ENCODE measurements at regions not wholly inside any gene's neighbourhood (a gene's known extent, or its start where the extent isn't known, plus 50 kb on each side); places are given as distances from the start of the nearest gene placed in this dataset.
A peak's percentile ranks its signal among the peaks of the same experiment; 100 is the strongest.
"Not testable (repeated sequence)": the region's sequence is repeated elsewhere in the genome, so short reads cannot be mapped to it uniquely, and the experiment has no call there.

DNA sequence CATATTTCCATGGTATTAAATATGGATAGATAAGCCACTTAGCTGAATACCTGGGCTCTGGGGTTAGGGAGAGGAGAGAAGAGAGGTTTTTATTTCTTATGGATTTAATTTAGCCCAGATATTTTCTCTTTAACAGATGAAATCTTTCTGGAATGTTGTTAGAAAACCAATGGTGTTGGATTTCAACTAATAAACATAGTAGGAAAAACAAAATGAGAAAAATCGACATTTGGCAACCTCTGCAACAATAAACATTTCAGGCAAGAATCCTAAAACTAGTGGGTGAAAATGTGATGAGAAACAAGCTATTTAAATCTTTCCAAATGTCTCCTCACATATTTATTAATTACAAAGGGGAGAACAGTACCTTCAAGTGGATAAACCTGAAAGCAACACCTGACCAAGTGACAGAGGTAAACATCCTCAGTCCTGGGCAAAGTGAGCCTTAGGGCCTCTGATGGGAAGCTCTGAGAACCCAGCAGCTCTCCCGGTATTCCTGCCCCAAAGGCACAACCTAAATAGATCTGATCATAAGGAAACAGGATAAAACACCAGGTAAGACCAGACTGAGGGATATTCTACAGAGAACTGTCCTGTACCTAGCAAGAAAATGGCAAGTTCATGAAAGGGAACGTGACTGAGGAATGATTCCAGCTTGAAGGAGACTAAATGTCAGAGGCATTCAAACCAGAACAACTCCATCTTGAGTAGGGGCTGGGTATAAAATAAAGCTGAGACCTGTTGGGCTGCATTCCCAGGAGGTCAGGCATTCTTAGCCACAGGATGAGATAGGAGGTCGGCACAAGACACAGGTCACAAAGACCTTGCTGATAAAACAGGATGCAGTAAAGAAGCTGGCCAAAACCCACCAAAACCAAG, 163.7 kb downstream of the ESM1 start:
- DNase-seq (ENCODE audit: low spot score), result no peak

DNA sequence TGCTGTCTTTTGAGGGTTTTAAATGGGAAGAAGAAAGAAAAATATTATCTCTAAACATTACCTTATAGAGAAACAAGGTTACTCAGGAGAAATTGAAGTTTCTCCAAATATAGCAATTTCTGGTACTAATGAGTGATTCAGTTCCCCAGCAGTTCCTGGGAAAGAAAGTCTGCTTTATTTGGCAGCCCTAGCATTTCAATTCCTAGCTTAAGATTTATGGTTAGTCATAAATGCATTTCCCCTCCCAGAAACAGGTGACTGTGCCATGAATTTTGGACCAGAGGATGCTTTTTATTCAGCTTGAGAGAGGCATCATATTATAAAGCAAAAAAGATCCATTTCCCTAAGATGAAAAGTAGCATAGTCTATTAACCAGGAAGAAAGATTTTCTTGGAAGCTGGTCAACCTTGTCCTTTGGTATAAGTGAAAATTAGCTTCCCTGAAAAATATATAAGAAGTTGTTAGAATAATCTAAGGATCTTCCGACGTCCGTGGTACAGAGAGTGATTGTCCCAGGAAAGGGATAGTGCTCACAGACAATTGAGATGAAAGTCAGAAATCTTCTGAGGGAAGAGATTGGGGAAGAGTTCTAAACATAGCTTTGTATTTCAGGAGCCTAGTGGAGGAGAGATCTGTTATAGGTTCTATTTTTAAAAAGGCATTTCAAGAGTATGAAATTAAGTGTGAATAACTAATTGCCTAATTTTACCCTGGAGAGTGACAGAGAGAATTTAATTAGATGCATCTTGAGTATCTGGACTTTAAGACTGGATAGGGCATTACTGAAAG, 164.9 kb downstream of the ESM1 start:
- no peak for DNase-seq (ENCODE audit: low spot score)

DNA sequence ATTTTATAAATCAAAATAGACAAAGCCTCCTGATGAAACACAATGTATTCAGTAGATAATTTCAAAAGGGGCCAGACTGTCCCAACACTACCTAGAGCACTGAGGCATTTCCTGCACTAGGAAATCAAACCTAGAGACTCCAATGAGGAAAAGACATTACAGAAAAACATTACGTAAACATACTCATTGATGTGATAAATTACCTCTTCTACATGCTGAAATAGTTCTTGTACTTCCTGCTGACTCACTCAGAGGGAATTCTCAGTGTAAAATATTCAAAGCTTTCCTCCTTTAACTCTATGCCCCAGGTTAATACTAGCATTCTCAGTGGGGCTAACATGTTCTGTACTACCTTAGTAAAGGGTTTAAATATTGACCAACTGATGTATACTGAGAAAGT, 178.0 kb downstream of the ESM1 start:
- DNase-seq (ENCODE audit: low spot score), result no peak

DNA sequence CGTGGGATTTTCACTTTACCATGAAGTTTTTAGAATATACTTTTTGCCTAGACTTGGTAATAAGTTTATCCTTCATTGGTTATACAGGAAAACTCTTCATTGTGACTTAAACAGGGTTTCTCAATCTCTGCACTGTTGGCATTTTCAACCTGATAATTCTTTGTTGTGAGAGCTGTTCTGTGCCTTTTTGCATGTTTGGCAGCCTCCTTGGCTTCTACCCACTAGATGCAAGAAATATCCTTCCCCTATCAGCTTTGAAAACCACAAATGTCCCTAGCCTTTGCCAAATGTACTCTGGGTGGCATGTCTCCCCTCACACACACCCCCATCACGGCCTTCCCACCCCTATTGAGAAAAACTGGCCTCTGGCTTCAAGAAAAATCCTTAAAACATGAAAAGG, 180.9 kb downstream of the ESM1 start:
- DNase-seq (ENCODE audit: low spot score), result no peak

DNA sequence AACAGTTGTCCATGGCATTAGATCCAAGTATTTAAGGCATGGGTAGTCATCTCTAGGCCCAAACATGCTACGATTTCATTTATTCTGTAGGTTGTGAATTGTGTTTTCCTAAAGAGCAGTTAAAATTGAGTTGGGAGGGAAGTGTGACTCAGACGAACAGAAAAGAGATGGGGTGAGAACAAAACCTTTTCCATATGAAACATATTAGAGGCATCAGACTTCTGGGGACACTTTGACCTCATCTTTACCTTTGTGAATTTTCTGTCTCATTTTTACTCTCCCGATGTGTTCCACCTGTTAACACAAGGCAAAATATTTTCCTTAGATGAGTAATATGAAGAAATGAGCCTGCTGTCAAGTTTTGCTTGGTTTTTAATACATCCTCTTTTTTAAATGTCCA, 181.3 kb downstream of the ESM1 start:
- no peak for DNase-seq (ENCODE audit: low spot score)

DNA sequence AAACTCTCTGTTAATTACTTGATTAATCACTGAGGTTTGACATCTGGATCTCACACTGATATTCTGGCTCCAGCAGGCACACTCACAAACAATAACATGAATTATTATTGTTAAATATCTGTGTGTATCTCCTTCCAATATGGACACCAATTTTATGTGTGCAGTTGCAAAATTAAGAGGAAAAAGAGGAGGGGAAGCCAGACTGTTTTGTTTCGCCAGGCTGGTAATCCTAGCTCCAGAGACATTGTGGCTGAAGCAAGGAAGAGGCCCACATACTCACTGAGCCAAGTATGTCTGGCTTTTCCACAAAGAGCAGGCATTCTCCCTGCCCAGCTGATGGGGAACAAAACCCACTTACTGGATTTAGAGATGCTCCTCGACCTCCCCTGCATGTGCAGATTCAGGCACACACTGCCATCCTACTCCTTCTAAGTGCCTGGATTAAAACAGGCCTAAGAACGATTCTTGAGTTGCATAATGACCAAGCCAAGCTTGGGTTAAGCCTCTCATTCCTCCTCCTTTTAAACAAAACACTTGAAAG, 181.9 kb downstream of the ESM1 start:
- DNase-seq (ENCODE audit: low spot score), result no peak

DNA sequence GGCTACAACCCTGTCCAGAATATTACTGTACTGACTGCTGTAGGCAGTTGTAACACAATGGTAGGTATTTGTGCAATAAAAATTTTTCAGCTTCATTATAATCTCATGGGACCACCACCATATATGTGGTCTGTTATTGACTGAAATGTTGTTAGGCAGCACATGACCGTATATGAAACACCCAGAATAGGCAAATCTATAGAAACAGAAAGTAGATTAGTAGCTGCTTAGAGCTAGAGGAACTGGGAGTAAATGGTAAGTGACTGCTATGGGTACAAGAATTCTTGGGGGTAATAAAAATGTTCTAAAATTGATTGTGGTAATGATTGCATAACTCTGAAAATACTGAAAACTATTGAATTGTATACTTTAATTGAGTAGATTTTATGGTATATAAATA, 185.7 kb downstream of the ESM1 start:
- DNase-seq (ENCODE audit: low spot score), result no peak

DNA sequence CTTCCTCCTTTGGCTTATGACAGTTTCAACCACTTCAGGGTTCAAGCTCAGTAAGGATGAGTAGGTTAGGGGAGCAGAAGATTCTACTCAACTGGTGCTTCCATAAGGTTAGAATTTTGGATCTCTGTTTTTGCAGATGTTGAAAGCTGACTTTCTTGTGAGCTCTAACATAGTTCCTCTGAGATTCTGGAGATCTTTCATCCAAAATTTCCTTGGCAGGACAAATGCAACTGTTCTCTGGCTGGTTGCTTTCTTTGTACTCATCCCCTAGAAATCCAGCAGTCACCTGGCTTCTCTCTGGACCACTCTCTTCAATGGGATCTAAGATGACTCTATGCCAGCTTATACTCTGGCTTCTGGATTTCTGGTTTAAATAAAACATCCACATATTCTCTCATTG, 189.6 kb downstream of the ESM1 start:
- no peak for DNase-seq (ENCODE audit: low spot score)

DNA sequence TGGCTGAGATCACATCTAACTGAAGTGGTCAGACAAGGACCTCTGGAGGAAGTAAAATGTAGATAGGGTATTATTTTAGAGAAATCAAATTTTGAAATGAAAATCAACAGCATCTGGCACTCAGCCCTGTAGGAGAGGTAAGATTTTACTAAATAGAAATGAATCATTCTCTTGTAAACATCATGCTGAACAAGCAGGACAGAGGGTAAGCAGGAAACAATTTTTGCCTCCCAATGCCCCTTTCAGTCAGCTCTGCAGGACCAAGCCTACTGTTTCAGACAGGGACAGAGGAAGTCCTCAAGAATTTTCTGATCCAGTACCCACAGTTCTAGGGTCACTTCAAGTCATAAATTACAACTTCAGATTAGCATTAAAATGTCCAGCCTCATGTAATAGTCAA, 190.1 kb downstream of the ESM1 start:
- no peak for DNase-seq (ENCODE audit: low spot score)

DNA sequence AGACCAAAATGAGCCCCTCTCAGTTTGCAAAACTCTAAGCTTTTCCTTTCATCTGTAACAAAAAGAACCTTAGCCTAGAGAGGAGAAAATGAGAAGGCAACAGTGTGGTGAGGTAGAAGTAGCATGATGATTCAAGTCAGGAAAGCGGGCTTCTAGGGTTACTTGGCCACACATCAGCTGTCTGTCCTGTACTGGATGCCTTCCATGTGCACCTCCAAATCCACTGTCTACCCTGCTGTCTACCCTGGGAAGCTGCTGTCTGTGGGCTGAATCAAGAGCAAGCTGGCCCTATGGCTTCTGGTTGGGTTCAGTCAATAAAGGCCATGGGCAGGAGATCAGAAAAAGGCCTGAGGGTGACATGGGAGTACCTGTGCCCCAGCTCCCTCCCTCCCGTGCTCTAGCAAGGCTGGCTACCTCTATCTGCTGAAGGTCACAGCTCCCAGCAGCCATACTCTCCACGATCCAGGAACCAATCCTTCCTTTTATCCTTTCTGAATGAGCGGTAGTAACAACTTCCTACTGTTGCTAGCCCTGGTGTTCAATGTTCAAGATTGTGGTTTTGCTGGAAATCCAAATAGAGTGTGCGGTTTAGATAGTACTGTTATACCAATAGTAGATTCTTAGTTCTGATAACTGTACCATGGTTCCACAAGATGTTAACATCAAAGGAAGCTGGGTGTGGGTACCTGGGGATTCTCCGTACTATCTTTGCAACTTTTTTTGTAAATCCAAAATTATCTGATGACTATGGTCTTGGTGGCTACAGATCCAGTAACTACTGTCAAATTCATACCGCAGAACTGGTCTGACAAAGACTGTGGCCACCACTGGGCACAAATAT, 191.0 kb downstream of the ESM1 start:
- no peak for DNase-seq (ENCODE audit: low spot score)

DNA sequence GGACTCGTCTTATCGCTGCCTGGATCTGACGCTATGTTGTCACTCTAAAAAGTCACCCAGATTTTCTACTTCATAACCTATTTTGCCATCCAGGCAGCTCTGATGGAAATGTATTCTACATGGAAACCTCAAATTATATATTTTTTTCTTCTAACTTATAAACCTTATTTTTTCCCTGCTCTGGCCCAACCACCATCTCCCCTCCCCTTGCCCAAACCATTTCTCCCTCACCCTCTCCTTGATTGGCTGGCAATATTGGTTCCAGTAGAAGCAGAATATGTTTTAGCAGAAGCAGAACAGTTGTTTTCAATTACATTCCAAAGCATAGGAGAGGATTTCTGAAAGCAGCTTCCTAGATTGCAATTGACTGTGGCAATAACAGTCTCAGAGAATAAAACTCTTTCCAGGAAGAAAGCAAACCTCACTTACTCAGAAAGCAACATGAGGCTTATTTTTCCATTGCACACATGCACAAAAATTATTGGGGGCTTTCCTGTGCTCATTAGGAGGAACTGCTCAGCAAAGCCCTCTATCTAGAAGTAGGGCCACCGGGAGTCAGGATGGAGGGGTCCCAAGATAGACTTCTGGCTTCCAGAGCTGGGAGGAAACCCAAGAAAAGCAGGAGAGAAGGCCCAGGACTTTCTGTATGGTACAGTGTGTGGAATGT, 191.8 kb downstream of the ESM1 start:
- no peak for DNase-seq (ENCODE audit: low spot score)

DNA sequence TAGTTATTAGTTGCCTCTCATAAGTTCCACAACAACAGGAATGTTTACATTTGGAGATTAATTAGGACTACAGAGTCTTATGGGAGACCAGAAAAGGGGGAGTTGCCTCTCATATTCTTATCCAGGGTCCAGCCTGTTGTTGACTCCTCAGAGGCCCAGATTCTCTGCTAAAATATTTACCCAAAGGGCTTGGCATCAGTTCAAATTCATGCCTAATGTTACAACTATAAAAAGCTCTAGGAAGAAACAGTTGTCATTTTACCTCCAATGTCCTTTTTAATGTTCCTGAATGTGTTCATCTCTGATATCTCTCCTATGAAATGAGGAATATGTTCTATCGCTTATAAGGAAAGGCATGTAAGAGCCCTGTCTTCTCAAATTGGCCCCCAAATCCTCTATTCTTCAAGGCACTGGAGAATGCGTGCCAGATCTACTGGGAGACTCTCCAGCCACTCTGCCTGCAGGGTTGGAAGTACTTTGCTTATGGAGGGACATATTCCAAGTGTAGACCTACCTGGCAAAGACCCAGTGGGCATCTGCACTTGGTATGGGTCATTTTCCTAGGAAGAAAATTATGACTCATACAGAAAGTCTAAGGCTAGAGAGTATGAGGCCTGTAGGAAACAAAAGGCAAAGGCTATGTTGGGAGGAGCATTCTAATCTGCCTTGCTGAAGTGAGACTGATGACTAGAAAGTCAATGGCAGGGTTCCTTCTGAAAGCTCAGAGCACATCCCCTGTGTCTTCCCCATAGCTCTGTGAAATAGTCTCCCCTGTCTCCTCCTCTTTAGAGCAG, 192.6 kb downstream of the ESM1 start:
- no peak for DNase-seq (ENCODE audit: low spot score)

DNA sequence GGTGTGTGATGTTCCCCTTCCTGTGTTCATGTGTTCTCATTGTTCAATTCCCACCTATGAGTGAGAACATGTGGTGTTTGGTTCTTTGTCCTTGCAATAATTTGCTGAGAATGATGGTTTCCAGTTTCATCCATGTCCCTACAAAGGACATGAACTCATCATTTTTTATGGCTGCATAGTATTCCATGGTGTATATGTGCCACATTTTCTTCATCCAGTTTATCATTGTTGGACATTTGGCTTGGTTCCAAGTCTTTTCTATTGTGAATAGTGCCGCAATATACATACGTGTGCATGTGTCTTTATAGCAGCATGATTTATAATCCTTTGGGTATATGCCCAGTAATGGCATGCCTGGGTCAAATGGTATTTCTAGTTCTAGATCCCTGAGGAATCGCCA, 197.5 kb downstream of the ESM1 start:
- DNase-seq (ENCODE audit: low spot score), result not testable (repeated sequence)

DNA sequence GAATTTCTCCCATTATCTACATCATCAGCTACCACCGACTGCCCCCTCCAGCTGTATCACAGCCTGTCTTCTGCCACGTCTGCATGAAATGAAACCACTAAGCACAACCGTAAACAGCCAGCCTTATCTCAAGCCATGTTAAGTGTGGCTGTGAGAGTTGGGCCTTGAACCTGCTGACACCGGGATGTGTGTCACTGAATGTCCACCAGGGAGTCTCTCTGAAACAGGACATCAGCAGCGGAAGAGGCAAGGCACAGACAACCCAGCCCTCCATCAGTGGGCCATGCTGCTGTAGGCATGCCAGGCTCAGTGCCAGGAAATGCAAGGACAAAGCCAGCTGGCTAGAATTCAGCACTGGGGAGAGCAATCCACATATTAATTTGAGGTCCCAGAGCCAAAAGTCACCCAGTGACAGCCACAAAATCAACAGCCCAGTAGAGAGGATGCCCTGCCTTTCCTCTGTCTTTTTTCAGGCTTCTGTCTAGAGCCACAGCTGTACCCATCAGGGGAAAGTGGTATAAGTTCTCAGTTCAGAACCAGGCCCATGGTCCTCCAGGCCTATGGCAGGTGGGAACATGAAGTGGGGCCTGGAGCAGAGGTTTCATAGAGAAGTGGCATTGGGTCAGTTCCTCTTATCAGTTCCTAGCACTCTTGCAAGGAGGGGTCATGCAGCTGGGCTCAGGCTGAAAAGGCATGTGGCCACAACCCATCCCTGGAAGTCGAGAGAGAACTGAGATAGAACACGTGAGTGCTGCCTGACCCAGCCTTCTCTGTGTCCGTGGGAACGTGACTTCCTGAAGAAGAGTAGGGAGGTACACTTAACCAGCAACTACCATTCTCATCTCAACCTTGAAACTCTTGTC, 199.4 kb downstream of the ESM1 start:
- DNase-seq (ENCODE audit: low spot score), result peak; percentile 79

DNA sequence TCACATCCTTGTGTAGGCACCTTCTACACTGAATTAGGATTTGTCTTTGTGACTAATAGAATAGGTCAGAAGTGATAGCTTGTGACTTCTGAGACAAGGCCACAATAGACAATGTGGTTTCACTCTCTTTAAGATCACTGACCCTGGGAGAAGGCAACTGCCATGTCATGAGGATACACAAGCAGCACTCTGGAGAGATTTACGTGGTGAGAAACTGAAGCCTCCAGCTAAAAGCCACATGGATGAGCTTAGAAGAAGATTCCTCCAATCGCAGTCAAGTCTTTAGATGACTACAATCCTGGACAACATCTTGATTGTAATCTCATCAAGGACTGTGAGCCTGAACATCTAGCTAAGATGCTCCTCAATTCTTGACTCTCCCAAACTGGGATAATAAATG, 206.6 kb downstream of the ESM1 start:
- DNase-seq (ENCODE audit: low spot score), result no peak

DNA sequence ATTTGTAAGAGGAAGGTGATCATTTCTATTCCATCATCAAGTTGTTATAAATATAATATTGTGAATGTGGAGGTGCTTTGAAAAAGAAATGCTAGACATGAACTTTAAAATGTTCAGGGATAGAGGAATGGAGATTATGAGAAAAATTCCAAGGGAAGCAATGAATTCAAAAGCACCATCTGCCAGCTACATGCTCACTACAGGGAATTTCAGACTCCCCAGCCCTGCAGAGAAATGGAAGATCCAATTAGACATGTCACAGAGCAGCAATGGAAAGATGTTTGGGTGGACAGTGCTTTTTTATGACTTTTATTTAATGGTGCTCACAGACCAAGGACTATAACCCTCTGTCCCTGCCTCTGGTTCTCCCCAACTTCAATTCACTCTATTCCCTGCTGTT, 209.7 kb downstream of the ESM1 start:
- no peak for DNase-seq (ENCODE audit: low spot score)

DNA sequence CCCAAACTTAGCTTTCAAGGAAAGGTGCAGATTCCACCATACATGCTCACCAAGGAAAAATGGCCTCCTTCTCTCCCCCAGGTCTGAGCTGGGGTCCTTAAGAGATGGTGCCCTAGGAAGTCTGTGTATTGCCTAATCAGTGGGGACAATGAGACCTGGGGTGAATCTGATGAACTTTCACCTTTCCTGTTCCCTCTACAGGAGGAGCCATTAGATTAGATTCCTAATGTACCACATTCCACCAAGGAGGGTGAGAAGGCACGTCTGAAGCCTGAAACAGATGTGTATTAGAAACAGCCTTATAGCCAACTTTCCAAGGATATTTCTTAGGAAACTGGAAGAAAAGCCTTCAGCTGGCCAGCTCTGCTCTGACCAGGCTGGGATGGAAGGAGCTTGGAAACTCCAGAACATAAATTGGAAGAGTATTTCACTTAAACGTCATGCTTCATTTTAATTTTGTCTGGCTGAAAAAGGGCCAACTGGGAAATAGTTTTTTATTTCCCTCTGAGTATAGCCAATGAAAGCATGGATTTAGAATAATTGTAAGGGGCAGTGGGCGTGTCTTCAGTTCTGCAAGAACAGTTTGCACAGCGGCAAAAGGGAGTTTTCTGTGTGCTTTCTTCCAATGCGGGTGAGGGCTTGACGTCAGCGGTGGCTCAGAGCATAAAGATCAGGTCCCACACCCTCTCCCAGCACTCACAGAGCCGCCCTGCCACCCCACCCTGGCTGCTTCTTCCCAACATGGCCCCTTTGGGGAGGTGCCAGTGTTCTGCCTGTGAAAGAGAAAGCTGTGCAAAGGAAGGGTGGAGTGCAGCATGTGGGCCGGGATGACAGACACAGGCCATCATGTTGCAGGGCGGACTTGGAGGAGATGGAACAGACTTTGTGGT, 210.9 kb downstream of the ESM1 start:
- no peak for DNase-seq (ENCODE audit: low spot score)

DNA sequence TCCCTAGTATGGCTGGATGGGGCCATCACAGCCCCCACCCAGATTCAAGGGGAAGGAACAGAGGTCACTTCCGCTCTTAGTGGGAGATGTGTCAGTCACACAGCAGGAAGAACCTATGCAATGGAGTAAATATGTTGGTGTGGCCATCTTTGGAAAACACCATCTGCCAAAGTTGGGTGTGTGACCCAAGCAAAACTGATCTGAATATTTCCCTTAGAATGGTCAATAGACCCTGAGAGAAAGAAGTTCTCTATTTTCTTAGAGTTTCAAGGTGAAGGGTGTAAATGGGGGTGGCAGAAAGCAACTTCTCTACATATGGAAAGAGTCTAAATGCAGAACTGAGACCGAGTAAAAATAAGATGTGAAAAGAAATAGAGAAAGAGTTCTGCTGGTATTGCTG, 212.7 kb downstream of the ESM1 start:
- DNase-seq (ENCODE audit: low spot score), result no peak

DNA sequence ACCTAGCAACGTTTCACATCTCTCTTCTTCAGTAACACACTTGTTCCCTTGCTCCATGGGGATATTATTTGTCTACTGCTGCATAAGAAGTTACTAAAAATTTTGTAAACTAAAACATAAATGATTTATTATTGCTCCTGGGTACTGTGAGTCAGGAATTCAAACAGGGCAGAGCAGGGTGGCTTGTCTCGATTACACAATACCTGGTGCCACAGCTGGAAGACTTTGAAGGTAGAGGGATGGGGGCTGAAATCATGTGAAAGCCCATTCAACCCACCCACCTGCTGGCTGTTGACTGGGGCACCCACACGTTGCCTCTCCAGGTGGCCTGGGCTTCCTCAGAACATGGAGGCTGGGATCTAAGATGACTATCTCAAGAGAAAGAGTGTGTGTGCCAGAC, 213.2 kb downstream of the ESM1 start:
- DNase-seq (ENCODE audit: low spot score), result no peak
